HEK293T (cell line): ENCODE measurements at regions not wholly inside any gene's neighbourhood (a gene's known extent, or its start where the extent isn't known, plus 50 kb on each side); places are given as distances from the start of the nearest gene placed in this dataset.

Source experiments
- CTCF ChIA-PET: fragments of 350-600 bp; formaldehyde crosslinking; extraction: SDS; loops from one replicate; lab custom pipeline; 2021; ENCODE audit warnings: antibody characterized with exemption, inconsistent platforms; lab: Yijun Ruan, JAX
- POLR2A ChIA-PET: fragments of 350-600 bp; formaldehyde crosslinking; extraction: SDS; loops from one replicate; lab custom pipeline; 2020; ENCODE audit warnings: antibody characterized with exemption, inconsistent platforms; lab: Yijun Ruan, JAX
- DNase-seq: peaks from one replicate; pipeline ENCODE4 v3.0.0; 2012; ENCODE audit warnings: mixed read lengths; ENCODE audit errors: extremely low spot score
- ARNT ChIP-seq: fragments of 450-650 bp; IDR thresholded peaks from 2 replicates; pipeline ENCODE4 v1.6.1; 2017; ENCODE audit warnings: mild to moderate bottlenecking
- BHLHE40 ChIP-seq: fragments of 450-650 bp; IDR thresholded peaks from 2 replicates; pipeline ENCODE4 v1.6.1; 2016; ENCODE audit warnings: mild to moderate bottlenecking, moderate library complexity, borderline replicate concordance
- CTBP1 ChIP-seq: fragments of 450-650 bp; IDR thresholded peaks from 2 replicates; pipeline ENCODE4 v1.6.1; 2016; ENCODE audit warnings: borderline replicate concordance
- ELF4 ChIP-seq: fragments of 450-650 bp; IDR thresholded peaks from 2 replicates; pipeline ENCODE4 v1.6.1; 2017; ENCODE audit warnings: antibody characterized with exemption
- FOXA1 ChIP-seq: fragments of 450-650 bp; IDR thresholded peaks from 2 replicates; pipeline ENCODE4 v1.6.1; 2016; ENCODE audit warnings: mild to moderate bottlenecking
- FOXK2 ChIP-seq: fragments of 450-650 bp; IDR thresholded peaks from 2 replicates; pipeline ENCODE4 v1.6.1; 2016; ENCODE audit warnings: mild to moderate bottlenecking
- FOXM1 ChIP-seq: fragments of 450-650 bp; IDR thresholded peaks from 2 replicates; pipeline ENCODE4 v1.6.1; 2017; ENCODE audit warnings: mild to moderate bottlenecking, borderline replicate concordance
- HDGF ChIP-seq: fragments of 450-650 bp; IDR thresholded peaks from 2 replicates; pipeline ENCODE4 v1.6.1; 2017; ENCODE audit warnings: antibody characterized with exemption, borderline replicate concordance
- L3MBTL2 ChIP-seq: fragments of 450-650 bp; conservative IDR thresholded peaks from 2 replicates; pipeline ENCODE4 v1.6.1; 2016; ENCODE audit warnings: mild to moderate bottlenecking
- LEF1 ChIP-seq: fragments of 450-650 bp; IDR thresholded peaks from 2 replicates; pipeline ENCODE4 v1.6.1; 2017; ENCODE audit warnings: mild to moderate bottlenecking, borderline replicate concordance
- NFRKB ChIP-seq: fragments of 450-650 bp; IDR thresholded peaks from 2 replicates; pipeline ENCODE4 v1.6.1; 2016; ENCODE audit warnings: mild to moderate bottlenecking, moderate library complexity
- SP1 ChIP-seq: fragments of 450-650 bp; IDR thresholded peaks from 2 replicates; pipeline ENCODE4 v1.6.1; 2017
- SUZ12 ChIP-seq: fragments of 450-650 bp; IDR thresholded peaks from 2 replicates; pipeline ENCODE4 v1.6.1; 2016; ENCODE audit warnings: mild to moderate bottlenecking
- TARDBP ChIP-seq: fragments of 450-650 bp; IDR thresholded peaks from 2 replicates; pipeline ENCODE4 v1.6.1; 2016
- ZNF384 ChIP-seq: fragments of 450-650 bp; IDR thresholded peaks from 2 replicates; pipeline ENCODE4 v1.6.1; 2016
- TF ChIP-seq, protein P1 (sequence below): fragments of 450-650 bp; IDR thresholded peaks from 2 replicates; pipeline ENCODE4 v1.6.1; 2016

DNA sequence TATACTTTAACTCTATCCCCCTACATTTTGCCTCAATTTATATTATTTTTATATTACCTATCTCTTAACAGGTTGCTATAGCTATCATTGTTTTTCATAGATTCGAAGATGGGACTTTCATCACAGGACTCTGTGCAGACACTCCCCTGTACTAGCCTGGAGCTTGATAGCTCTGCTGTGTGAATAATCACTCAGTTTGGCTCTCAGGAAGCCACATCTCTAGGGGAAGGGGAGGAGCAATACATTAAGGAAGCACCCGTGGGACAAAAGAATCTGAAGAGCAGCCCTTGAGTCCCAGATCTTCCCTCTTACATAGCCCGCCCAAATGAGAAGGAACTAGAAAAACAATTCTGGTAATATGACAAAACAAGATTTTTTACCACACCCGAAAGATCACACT lies 114.3 kb upstream of the FXR1 start:
- POLR2A ChIA-PET: no interaction called here
- CTCF ChIA-PET: no interaction called here
- no peak for DNase-seq
- TF ChIP-seq SUZ12 (no peak), ZNF384 (no peak), ARNT (no peak), NFRKB (no peak), FOXK2 (no peak), L3MBTL2 (no peak), LEF1 (no peak), FOXA1 (no peak), BHLHE40 (no peak), FOXM1 (no peak)
- TF ChIP-seq, protein P1, sequence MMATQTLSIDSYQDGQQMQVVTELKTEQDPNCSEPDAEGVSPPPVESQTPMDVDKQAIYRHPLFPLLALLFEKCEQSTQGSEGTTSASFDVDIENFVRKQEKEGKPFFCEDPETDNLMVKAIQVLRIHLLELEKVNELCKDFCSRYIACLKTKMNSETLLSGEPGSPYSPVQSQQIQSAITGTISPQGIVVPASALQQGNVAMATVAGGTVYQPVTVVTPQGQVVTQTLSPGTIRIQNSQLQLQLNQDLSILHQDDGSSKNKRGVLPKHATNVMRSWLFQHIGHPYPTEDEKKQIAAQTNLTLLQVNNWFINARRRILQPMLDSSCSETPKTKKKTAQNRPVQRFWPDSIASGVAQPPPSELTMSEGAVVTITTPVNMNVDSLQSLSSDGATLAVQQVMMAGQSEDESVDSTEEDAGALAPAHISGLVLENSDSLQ: no peak

DNA sequence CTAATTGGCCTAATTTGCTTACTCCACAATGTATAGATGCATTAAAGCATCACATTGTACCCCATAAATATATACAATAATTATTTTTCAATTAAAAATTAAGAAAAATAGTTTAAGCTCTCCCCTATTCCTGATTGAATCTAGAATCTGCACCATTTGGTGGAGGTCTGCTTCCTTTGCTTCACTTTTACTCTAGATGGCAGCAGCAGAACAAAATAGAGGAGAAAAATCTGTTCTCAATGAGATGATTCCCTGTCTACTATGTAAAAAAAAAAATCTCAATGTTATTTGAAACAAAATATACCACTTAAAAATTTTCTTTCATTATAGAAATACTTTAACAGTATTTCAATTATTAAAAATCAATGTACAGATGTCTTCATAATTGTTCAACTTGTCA lies 109.6 kb upstream of the FXR1 start:
- ChIA-PET CTCF (interaction anchor here (0.7 kb wide), 1 partner anchor 480 kb away, joined by 3 read pairs; no protein-coding TSS in a partner anchor), POLR2A (no interaction called here)
- DNase-seq: peak; percentile 19
- no peak for TF ChIP-seq BHLHE40
- TF ChIP-seq, protein P1: no peak
- no peak for TF ChIP-seq ZNF384
- no peak for TF ChIP-seq SUZ12
- TF ChIP-seq FOXM1: no peak
- TF ChIP-seq FOXK2: no peak
- no peak for TF ChIP-seq CTBP1
- TF ChIP-seq TARDBP: no peak
- TF ChIP-seq ARNT: no peak
- TF ChIP-seq ELF4: no peak
- no peak for TF ChIP-seq NFRKB
- no peak for TF ChIP-seq LEF1
- TF ChIP-seq FOXA1: no peak
- no peak for TF ChIP-seq SP1

DNA sequence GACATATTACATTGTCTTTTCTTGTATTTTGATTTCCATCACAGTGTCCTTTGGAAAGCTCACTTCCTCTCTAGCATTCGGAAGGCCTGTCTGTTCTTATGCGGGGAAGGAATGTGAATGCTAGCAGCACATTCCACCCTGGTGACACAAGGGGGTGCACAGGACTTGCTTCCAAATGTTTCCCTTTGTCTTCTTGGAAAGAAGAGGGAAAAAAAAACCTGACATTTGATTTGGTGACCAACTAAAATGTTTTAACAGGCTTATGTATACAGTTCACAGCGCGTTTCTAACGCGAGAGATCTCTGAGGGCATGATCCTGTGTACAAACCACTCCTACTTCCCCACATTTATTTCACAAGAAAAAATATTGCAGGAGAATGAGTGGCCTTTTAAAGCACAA lies 107.6 kb upstream of the FXR1 start:
- TF ChIP-seq NFRKB (no peak), BHLHE40 (no peak), CTBP1 (no peak), ELF4 (no peak), ARNT (no peak), SP1 (no peak), HDGF (no peak), LEF1 (no peak), TARDBP (no peak), SUZ12 (no peak), ZNF384 (no peak), L3MBTL2 (no peak), FOXA1 (no peak), FOXK2 (no peak), FOXM1 (no peak)
- TF ChIP-seq, protein P1: no peak
- CTCF ChIA-PET: no interaction called here
- DNase-seq: peak; percentile 14
- POLR2A ChIA-PET: no interaction called here

DNA sequence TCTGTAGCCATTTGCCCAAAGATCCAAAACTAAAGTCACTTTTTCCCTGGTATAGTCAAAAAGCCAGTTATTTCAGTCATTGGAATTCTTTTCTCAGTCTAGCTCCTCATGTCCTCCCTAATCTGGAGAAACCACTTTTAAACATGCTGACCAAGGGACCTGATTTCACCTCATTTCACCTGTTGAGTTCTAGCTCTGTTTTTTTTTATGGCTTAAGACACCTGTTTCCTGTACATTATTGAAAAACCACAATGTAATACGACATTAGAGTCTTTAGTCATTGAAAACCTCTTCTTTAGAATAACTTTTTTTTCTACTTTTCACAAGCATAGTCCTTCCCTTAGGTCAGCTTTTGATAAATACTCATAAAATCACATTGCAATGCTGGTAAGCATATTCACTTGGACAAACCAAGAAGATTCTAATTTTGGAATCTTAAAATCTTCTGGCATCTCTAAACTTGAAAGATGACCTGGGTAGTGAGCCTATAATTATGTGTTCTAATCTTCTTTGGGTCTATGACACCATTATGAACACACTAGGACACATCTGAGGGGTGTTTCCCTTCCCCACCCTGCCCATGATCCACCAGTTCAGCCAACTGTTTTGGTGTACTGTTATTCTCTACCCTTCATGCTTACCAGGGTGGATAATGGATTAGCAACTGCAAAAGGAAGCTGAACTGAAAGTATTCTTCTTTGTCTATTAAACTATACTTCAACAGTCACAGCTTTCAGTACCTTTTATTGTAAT lies 103.5 kb upstream of the FXR1 start:
- CTCF ChIA-PET: interaction anchor here (0.6 kb wide), 1 partner anchor 292 kb away, joined by 4 read pairs; no protein-coding TSS in a partner anchor
- TF ChIP-seq ARNT (no peak), LEF1 (no peak), BHLHE40 (no peak), FOXK2 (no peak), ELF4 (no peak), HDGF (no peak), FOXA1 (no peak), ZNF384 (no peak), FOXM1 (no peak), CTBP1 (no peak), TARDBP (no peak), NFRKB (no peak), SUZ12 (no peak), L3MBTL2 (no peak), SP1 (no peak)
- TF ChIP-seq, protein P1: no peak

DNA sequence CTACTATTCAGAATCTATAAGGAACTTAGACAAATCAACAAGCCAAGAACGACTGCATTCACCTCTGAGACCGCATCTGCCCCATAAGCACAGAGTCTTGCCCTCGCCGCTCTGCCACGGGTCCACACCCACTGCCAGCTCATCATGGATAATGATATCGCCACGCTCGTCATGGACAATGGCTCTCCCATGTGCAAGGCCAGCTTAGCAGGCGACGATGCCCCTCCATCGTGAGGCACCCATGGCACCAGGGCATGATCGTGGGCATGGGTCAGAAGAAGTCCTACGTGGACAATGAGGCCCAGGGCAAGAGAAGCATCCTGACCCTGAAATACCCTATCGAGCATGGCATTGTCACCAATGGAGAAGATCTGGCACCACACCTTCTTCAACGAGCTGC lies 92.1 kb upstream of the FXR1 start:
- POLR2A ChIA-PET: no interaction called here
- CTCF ChIA-PET: no interaction called here
- TF ChIP-seq CTBP1: no peak
- DNase-seq: no peak

More for the DNA sequence above, 103.5 kb upstream of the FXR1 start:
- POLR2A ChIA-PET: no interaction called here
- DNase-seq: no peak

DNA sequence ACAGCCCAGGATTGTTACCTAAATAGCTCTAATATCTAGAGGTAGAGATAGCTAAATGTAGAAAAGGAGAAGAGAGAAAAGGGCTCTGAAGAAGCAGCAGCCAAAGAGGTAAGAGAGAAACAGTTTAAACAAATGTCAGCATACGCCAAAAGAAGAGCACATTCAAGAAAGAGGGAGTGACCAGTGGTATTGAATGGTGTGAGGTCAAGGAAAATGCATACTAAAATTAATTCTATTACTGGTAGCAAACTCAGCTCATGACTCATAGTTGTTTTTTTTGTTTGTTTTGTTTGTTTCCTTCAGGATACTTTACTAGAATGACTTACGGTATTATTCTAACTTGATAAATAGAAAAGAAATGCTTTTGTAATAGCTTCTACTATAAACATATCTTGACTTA lies 86.5 kb upstream of the FXR1 start:
- no peak for DNase-seq
- no peak for TF ChIP-seq NFRKB
- no peak for TF ChIP-seq ARNT
- no peak for TF ChIP-seq FOXK2
- no peak for TF ChIP-seq SP1
- TF ChIP-seq ZNF384: no peak
- TF ChIP-seq FOXM1: no peak
- TF ChIP-seq FOXA1: no peak
- no peak for TF ChIP-seq L3MBTL2
- TF ChIP-seq, protein P1: no peak
- TF ChIP-seq HDGF: no peak
- TF ChIP-seq BHLHE40: no peak
- no peak for TF ChIP-seq TARDBP
- no peak for TF ChIP-seq CTBP1
- TF ChIP-seq LEF1: no peak
- no peak for TF ChIP-seq ELF4
- no peak for TF ChIP-seq SUZ12
- ChIA-PET POLR2A (no interaction called here), CTCF (no interaction called here)
